PC-9 (cell line): ENCODE measurements at regions not wholly inside any gene's neighbourhood (a gene's known extent, or its start where the extent isn't known, plus 50 kb on each side); places are given as distances from the start of the nearest gene placed in this dataset.

Experiments
- BruUV-seq: library from RNA; stranded (reverse); fragments of 400-500 nt; replicated peaks from 2 replicates; lab custom pipeline; 2021; lab: Mats Ljungman, UMichigan
- CTCF ChIA-PET: fragments of 300-600 bp; sonication (Branson Sonifier 250); formaldehyde crosslinking; loops from one replicate; lab custom pipeline; 2022; ENCODE audit warnings: antibody characterized with exemption; lab: Charles Lee
- POLR2A ChIA-PET: fragments of 300-600 bp; sonication (Branson Sonifier 250); formaldehyde crosslinking; loops from one replicate; lab custom pipeline; 2022; ENCODE audit warnings: antibody characterized with exemption; ENCODE audit not compliant: unreplicated experiment; lab: Charles Lee
- DNase-seq, 2 experiments: peaks; one replicate each; pipeline versions ENCODE4 v3.0.0 to v3.0.0-alpha.2; 2015 to 2022; ENCODE audit warnings: mixed read lengths in 1 of 2
- H2AFZ ChIP-seq: fragments of 200-600 bp; sonication (generic); 2 replicates; pipeline ENCODE4 v1.8.1; 2017; ENCODE audit warnings: antibody characterized with exemption
- H3F3A ChIP-seq: fragments of 200-600 bp; sonication (generic); 2 replicates; pipeline ENCODE4 v1.8.1; 2017; ENCODE audit warnings: antibody characterized with exemption, mild to moderate bottlenecking, low read depth; ENCODE audit not compliant: insufficient read depth
- H3K27ac ChIP-seq: fragments of 200-600 bp; sonication (generic); 2 replicates; pipeline ENCODE4 v1.6.1; 2016; ENCODE audit warnings: mixed run types
- H3K27me3 ChIP-seq: fragments of 200-600 bp; sonication (generic); 2 replicates; pipeline ENCODE4 v1.6.1; 2016; ENCODE audit warnings: low read depth, mixed run types; ENCODE audit not compliant: insufficient read depth
- H3K36me3 ChIP-seq: fragments of 200-600 bp; sonication (generic); 2 replicates; pipeline ENCODE4 v1.6.1; 2016; ENCODE audit warnings: low read depth, mixed run types
- H3K4me1 ChIP-seq: fragments of 200-600 bp; sonication (generic); replicated peaks from 2 replicates; pipeline ENCODE4 v1.6.1; 2016; ENCODE audit warnings: mixed run types; ENCODE audit not compliant: insufficient read depth
- H3K4me2 ChIP-seq: fragments of 200-600 bp; sonication (generic); 2 replicates; pipeline ENCODE4 v1.6.1; 2017; ENCODE audit warnings: mixed run types
- H3K4me3 ChIP-seq: fragments of 200-600 bp; sonication (generic); 2 replicates; pipeline ENCODE4 v1.6.1; 2016; ENCODE audit warnings: mixed run types
- H3K79me2 ChIP-seq: fragments of 200-600 bp; sonication (generic); 2 replicates; pipeline ENCODE4 v1.6.1; 2017; ENCODE audit warnings: low read depth, mixed run types
- H3K9me2 ChIP-seq: fragments of 200-600 bp; sonication (generic); 2 replicates; pipeline ENCODE4 v1.8.1; 2017; ENCODE audit warnings: mild to moderate bottlenecking; ENCODE audit not compliant: insufficient read depth
- H3K9me3 ChIP-seq: fragments of 200-600 bp; sonication (generic); 2 replicates; pipeline ENCODE4 v1.8.1; 2016; ENCODE audit warnings: low read depth; ENCODE audit not compliant: insufficient read depth
- H4K20me1 ChIP-seq: fragments of 200-600 bp; sonication (generic); 2 replicates; pipeline ENCODE4 v1.8.1; 2017; ENCODE audit not compliant: insufficient read depth
- CTCF ChIP-seq: fragments of 200-600 bp; sonication (generic); conservative IDR thresholded peaks from 2 replicates; pipeline ENCODE4 v1.6.1; 2017; ENCODE audit warnings: mixed run types, antibody characterized with exemption, mild to moderate bottlenecking, moderate library complexity
- EZH2 ChIP-seq: fragments of 200-600 bp; sonication (generic); IDR thresholded peaks from 2 replicates; pipeline ENCODE4 v1.8.0; 2017; ENCODE audit warnings: antibody characterized with exemption, low read depth
- intact Hi-C: fragments of 100-400 bp; cut with micrococcal nuclease; formaldehyde crosslinking; loops from one replicate; pipeline ENCODE4 v1.10.0; 2022; ENCODE audit not compliant: unreplicated experiment

GRCh38 chr1:199163670-199164069, 524.8 kb downstream of the PTPRC start:
- Histone ChIP-seq H3K27me3 (no peaks in the 10 kb centered on the region), H3K27ac (no peak overlapping the region), H3K4me1 (no peaks in the 10 kb centered on the region), H3K9me3 (no peaks in the 10 kb centered on the region), H3K9me2 (no peaks in the 10 kb centered on the region; the same call in 1 of the 2 replicates), H3K4me2 (no peak overlapping the region), H3K36me3 (no peaks in the 10 kb centered on the region), H3K79me2 (no peaks in the 10 kb centered on the region), H3K4me3 (no peak overlapping the region), H2AFZ (no peak overlapping the region), H3F3A (no peaks in the 10 kb centered on the region), H4K20me1 (no peaks in the 10 kb centered on the region)
- BruUV-seq = no TSS peak
- TF ChIP-seq EZH2 (no peak), CTCF (no peak)
- CTCF ChIA-PET = no interaction called here
- intact Hi-C loops = no loop called here
- no peak for DNase-seq
- POLR2A ChIA-PET = no interaction called here

GRCh38 chr1:199167460-199167859, 528.6 kb downstream of the PTPRC start:
- Histone ChIP-seq H3K27me3 (no peaks in the 10 kb centered on the region), H3K4me2 (no peak overlapping the region), H3K27ac (no peak overlapping the region), H3K9me3 (no peaks in the 10 kb centered on the region), H3K9me2 (no peaks in the 10 kb centered on the region), H3K4me3 (no peak overlapping the region), H2AFZ (no peak overlapping the region), H3K79me2 (no peaks in the 10 kb centered on the region), H3K36me3 (no peaks in the 10 kb centered on the region), H4K20me1 (no peaks in the 10 kb centered on the region), H3F3A (no peaks in the 10 kb centered on the region), H3K4me1 (no peaks in the 10 kb centered on the region)
- CTCF ChIA-PET = no interaction called here
- POLR2A ChIA-PET = no interaction called here
- no peak for TF ChIP-seq CTCF
- TF ChIP-seq EZH2 = no peak
- intact Hi-C loops = no loop called here
- DNase-seq = no peak
- no TSS peak for BruUV-seq

DNA sequence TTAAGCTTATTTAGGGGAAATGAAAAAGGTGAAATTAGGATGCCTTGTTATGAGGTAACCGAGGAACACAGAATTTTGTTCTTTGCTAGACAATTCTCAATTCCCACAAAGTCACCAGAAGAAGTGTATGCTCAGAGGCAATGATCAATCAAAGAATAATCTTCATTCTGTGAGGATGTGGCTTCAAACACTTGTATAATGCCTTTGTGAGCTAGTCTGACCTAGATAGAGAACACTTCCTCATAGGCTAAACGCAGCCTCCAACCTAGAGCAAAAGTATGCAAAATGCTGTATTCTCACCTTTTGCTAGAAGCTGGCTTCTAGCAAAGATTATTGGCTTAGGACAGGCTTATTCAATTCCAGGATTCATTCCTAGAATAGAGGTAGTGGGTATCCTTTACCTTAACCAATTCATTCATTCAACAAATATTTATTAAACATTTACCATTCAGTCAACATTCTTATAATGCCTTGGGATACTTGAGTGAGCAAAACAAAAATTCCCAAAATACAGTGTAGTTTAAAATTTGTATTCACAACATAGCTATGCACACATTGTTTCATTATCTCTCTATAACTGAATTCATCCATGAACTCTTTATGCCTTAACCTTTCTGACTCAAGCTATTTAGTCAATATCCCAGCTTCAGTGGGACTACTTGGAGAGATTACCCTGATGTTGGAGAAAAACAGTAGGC, 530.2 kb downstream of the PTPRC start:
- TF ChIP-seq EZH2 (no peak), CTCF (no peak)
- BruUV-seq = no TSS peak
- no peak for DNase-seq
- Histone ChIP-seq H4K20me1 (no peaks in the 10 kb centered on the region), H3K4me2 (no peak overlapping the region), H2AFZ (no peak overlapping the region), H3F3A (no peaks in the 10 kb centered on the region), H3K4me3 (no peak overlapping the region), H3K36me3 (no peaks in the 10 kb centered on the region), H3K9me3 (no peaks in the 10 kb centered on the region), H3K27me3 (no peaks in the 10 kb centered on the region), H3K9me2 (no peaks in the 10 kb centered on the region), H3K79me2 (no peaks in the 10 kb centered on the region), H3K4me1 (no peaks in the 10 kb centered on the region), H3K27ac (no peak overlapping the region)
- ChIA-PET POLR2A (no interaction called here), CTCF (no interaction called here)
- intact Hi-C loops = no loop called here
